HEK293 (cell line): ENCODE measurements at regions not wholly inside any gene's neighbourhood (a gene's known extent, or its start where the extent isn't known, plus 50 kb on each side); places are given as distances from the start of the nearest gene placed in this dataset.

Experiments used
- CTCF ChIA-PET: fragments of 350-600 bp; formaldehyde crosslinking; extraction: SDS; loops from one replicate; lab custom pipeline; 2021; ENCODE audit warnings: antibody characterized with exemption; lab: Yijun Ruan, JAX
- POLR2A ChIA-PET: fragments of 300-600 bp; formaldehyde crosslinking; extraction: SDS; loops from one replicate; lab custom pipeline; 2020; ENCODE audit warnings: antibody characterized with exemption, inconsistent platforms; lab: Yijun Ruan, JAX
- H3K27ac ChIP-seq: fragments of 200-500 bp; sonication (Bioruptor generic); 2 replicates; pipeline ENCODE4 v1.5.1; 2014; ENCODE audit warnings: low read depth, low read length, control low read depth, inconsistent platforms; ENCODE audit errors: extremely low read depth
- H3K36me3 ChIP-seq, 2 experiments: fragments of 200-500 bp in 1 of 2; sonication (Bioruptor generic) in 1 of 2; 1 replicate in 1 of 2; 2 replicates in 1 of 2; pipeline ENCODE4 v1.5.1; 2014 to 2017; ENCODE audit warnings: inconsistent platforms in 2 of 2, low read length in 2 of 2; ENCODE audit not compliant: control insufficient read depth in 2 of 2, insufficient read depth in 1 of 2
- H3K4me1 ChIP-seq: fragments of 200-500 bp; sonication (Bioruptor generic); 2 replicates; pipeline ENCODE4 v1.5.1; 2014; ENCODE audit warnings: mild to moderate bottlenecking, low read length, inconsistent platforms; ENCODE audit not compliant: control insufficient read depth, insufficient read depth
- H3K4me3 ChIP-seq: 2 replicates; pipeline ENCODE4 v1.5.1; 2011; ENCODE audit warnings: low read depth, mild to moderate bottlenecking, control low read depth, low read length, moderate library complexity
- H3K9me3 ChIP-seq: fragments of 200-500 bp; sonication (Bioruptor generic); 2 replicates; pipeline ENCODE4 v1.5.1; 2014; ENCODE audit warnings: low read depth, low read length, inconsistent platforms; ENCODE audit not compliant: control insufficient read depth, insufficient read depth
- MYNN ChIP-seq: fragments of 450-650 bp; formaldehyde crosslinking; IDR thresholded peaks from 2 replicates; pipeline ENCODE4 v1.5.1; 2016; ENCODE audit warnings: missing biosample characterization, missing genetic modification characterization, borderline replicate concordance
- OVOL3 ChIP-seq: fragments of 450-650 bp; formaldehyde crosslinking; IDR thresholded peaks from 2 replicates; pipeline ENCODE4 v1.5.1; 2016; ENCODE audit warnings: missing biosample characterization, missing genetic modification characterization
- PRDM1 ChIP-seq: fragments of 450-650 bp; formaldehyde crosslinking; IDR thresholded peaks from 2 replicates; pipeline ENCODE4; 2016; ENCODE audit warnings: missing biosample characterization, missing genetic modification characterization
- WT1 ChIP-seq: fragments of 450-650 bp; formaldehyde crosslinking; IDR thresholded peaks from 2 replicates; pipeline ENCODE4 v1.5.1; 2016; ENCODE audit warnings: missing biosample characterization, missing genetic modification characterization
- YY2 ChIP-seq: fragments of 450-650 bp; formaldehyde crosslinking; IDR thresholded peaks from 2 replicates; pipeline ENCODE4 v1.5.1; 2016; ENCODE audit warnings: missing biosample characterization, missing genetic modification characterization
- ZNF2 ChIP-seq: fragments of 450-650 bp; formaldehyde crosslinking; IDR thresholded peaks from 2 replicates; pipeline ENCODE4 v1.5.1; 2016; ENCODE audit warnings: missing biosample characterization, missing genetic modification characterization
- ZNF266 ChIP-seq: fragments of 450-650 bp; formaldehyde crosslinking; IDR thresholded peaks from 2 replicates; pipeline ENCODE4 v1.5.1; 2016; ENCODE audit warnings: missing biosample characterization, missing genetic modification characterization, low read depth
- ZSCAN23 ChIP-seq: fragments of 450-650 bp; formaldehyde crosslinking; IDR thresholded peaks from 2 replicates; pipeline ENCODE4 v1.5.1; 2016; ENCODE audit warnings: missing biosample characterization, missing genetic modification characterization
- ZSCAN30 ChIP-seq: fragments of 450-650 bp; IDR thresholded peaks from 2 replicates; pipeline ENCODE4 v1.5.1; 2018; ENCODE audit warnings: missing biosample characterization, mild to moderate bottlenecking, missing genetic modification characterization, moderate library complexity
- TF ChIP-seq, protein P1 (sequence below): fragments of 450-650 bp; formaldehyde crosslinking; IDR thresholded peaks from 2 replicates; pipeline ENCODE4 v1.5.1; 2017; ENCODE audit warnings: missing biosample characterization, missing genetic modification characterization
- TF ChIP-seq, protein P2 (sequence below): fragments of 450-650 bp; formaldehyde crosslinking; IDR thresholded peaks from 2 replicates; pipeline ENCODE4 v1.5.1; 2016; ENCODE audit warnings: missing biosample characterization, missing genetic modification characterization
- TF ChIP-seq, protein P3 (sequence below): fragments of 450-650 bp; formaldehyde crosslinking; IDR thresholded peaks from 2 replicates; pipeline ENCODE4 v1.5.1; 2016; ENCODE audit warnings: missing biosample characterization, missing genetic modification characterization
- TF ChIP-seq, protein P4 (sequence below): fragments of 450-650 bp; formaldehyde crosslinking; IDR thresholded peaks from 2 replicates; pipeline ENCODE4 v1.5.1; 2016; ENCODE audit warnings: missing biosample characterization, missing genetic modification characterization
- TF ChIP-seq, protein P5 (sequence below): fragments of 450-650 bp; formaldehyde crosslinking; IDR thresholded peaks from 2 replicates; pipeline ENCODE4 v1.5.1; 2016; ENCODE audit warnings: missing biosample characterization, missing genetic modification characterization

DNA sequence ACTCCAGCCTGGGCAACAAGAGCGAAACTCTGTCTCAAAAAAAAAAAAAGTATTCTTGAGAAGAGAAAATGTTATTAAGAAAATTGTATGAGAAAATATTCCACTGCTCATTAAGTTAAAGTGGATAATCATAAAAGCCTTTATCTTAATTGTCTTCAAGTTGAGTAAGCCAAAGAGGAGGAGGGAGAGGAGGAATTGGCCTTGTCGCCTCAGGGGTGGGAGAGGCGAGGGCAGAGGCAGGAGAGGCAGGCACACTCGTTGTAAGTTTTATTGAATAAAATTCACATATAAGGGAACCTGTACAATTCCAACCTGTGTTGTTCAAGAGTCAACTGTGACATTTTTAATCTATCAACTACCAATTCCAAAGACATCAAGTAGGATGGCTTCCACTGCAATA lies 820.3 kb downstream of the USP25 start:
- TF ChIP-seq, protein P1, sequence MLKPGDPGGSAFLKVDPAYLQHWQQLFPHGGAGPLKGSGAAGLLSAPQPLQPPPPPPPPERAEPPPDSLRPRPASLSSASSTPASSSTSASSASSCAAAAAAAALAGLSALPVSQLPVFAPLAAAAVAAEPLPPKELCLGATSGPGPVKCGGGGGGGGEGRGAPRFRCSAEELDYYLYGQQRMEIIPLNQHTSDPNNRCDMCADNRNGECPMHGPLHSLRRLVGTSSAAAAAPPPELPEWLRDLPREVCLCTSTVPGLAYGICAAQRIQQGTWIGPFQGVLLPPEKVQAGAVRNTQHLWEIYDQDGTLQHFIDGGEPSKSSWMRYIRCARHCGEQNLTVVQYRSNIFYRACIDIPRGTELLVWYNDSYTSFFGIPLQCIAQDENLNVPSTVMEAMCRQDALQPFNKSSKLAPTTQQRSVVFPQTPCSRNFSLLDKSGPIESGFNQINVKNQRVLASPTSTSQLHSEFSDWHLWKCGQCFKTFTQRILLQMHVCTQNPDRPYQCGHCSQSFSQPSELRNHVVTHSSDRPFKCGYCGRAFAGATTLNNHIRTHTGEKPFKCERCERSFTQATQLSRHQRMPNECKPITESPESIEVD (tag by site-specific recombination): 0 out of 2 replicates have a peak, but pooled peaks have one; percentile 26
- TF ChIP-seq, protein P2, sequence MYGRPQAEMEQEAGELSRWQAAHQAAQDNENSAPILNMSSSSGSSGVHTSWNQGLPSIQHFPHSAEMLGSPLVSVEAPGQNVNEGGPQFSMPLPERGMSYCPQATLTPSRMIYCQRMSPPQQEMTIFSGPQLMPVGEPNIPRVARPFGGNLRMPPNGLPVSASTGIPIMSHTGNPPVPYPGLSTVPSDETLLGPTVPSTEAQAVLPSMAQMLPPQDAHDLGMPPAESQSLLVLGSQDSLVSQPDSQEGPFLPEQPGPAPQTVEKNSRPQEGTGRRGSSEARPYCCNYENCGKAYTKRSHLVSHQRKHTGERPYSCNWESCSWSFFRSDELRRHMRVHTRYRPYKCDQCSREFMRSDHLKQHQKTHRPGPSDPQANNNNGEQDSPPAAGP: no peak
- TF ChIP-seq ZNF266 (tag by site-specific recombination): no peak
- peak; percentile 62 for TF ChIP-seq WT1 (tag by site-specific recombination)
- Histone ChIP-seq H3K9me3 (no peaks in the 10 kb centered on the region), H3K27ac (no peak overlapping the region), H3K4me3 (no peak overlapping the region), H3K36me3 (no peaks in the 10 kb centered on the region), H3K4me1 (peaks cover 13% of the 10 kb centered on the region)
- CTCF ChIA-PET: no interaction called here
- POLR2A ChIA-PET: no interaction called here

DNA sequence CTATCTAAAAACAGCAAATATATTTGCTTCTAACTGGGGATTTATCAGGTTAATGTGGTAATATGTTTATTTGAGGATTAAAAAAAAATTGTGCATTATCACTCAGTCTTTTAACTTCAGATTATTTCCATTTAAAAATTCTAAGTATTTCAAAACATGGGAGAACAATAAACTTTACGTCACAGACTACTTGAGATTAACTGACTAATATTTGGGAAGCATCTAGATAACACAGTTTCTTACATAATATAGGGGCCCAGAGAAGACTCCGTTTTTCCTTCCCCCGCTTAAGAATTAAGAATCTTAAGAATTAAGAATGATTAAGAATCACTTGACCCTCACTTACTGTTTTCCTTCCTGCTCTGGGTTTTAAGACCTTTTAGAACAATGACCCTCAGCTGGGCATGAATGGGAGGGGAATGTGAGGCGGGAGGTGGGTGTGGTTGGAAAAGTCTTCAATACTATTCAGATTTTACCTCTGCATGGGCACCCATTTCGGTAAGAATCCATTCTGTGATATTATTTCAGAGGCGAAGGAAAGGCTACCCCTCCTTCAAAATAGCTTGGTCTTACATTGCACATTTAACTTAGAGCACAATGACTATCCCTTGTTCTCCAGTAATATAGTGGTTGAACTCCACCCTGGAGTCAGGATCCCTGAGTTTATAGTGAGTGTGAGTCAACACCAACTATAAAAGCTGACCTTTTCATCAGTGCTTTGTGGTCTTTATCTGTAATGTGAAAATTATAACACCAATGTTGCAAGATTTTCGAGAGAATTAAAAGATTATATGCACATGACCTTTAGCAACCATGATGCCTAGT lies 821.3 kb downstream of the USP25 start:
- H3K36me3 ChIP-seq: no peaks in the 10 kb centered on the region
- CTCF ChIA-PET: no interaction called here
- TF ChIP-seq, protein P3, sequence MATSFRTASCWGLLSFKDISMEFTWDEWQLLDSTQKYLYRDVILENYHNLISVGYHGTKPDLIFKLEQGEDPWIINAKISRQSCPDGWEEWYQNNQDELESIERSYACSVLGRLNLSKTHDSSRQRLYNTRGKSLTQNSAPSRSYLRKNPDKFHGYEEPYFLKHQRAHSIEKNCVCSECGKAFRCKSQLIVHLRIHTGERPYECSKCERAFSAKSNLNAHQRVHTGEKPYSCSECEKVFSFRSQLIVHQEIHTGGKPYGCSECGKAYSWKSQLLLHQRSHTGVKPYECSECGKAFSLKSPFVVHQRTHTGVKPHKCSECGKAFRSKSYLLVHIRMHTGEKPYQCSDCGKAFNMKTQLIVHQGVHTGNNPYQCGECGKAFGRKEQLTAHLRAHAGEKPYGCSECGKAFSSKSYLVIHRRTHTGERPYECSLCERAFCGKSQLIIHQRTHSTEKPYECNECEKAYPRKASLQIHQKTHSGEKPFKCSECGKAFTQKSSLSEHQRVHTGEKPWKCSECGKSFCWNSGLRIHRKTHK (tag by site-specific recombination): no peak
- TF ChIP-seq, protein P4, sequence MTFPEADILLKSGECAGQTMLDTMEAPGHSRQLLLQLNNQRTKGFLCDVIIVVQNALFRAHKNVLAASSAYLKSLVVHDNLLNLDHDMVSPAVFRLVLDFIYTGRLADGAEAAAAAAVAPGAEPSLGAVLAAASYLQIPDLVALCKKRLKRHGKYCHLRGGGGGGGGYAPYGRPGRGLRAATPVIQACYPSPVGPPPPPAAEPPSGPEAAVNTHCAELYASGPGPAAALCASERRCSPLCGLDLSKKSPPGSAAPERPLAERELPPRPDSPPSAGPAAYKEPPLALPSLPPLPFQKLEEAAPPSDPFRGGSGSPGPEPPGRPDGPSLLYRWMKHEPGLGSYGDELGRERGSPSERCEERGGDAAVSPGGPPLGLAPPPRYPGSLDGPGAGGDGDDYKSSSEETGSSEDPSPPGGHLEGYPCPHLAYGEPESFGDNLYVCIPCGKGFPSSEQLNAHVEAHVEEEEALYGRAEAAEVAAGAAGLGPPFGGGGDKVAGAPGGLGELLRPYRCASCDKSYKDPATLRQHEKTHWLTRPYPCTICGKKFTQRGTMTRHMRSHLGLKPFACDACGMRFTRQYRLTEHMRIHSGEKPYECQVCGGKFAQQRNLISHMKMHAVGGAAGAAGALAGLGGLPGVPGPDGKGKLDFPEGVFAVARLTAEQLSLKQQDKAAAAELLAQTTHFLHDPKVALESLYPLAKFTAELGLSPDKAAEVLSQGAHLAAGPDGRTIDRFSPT (tag by site-specific recombination): 0 out of 2 replicates have a peak, but pooled peaks have one; percentile 20
- TF ChIP-seq, all 188 proteins: peak for 1
- no peak overlapping the region for H3K27ac ChIP-seq
- H3K9me3 ChIP-seq: no peaks in the 10 kb centered on the region
- H3K4me3 ChIP-seq: no peak overlapping the region
- H3K4me1 ChIP-seq: peaks cover 13% of the 10 kb centered on the region
- POLR2A ChIA-PET: no interaction called here

DNA sequence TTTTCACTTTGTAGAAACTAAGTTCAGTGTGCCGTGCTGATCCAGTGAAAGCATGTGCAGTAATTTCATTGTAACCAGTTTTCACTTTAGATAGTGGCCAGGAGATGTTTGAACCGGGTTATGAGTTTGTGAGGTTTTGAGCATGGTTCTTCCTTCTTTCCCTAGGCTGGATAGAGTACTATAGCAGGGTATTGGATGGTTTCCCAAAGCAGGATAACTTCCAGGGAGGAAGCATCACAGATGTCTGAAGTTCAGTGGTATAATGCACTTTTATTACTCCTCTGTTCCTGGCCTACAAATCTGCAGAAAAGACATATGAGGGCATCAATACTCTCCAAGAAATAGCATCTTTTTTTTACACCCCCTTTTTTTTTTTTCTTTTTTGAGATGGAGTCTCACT lies 823.1 kb downstream of the USP25 start:
- ChIA-PET POLR2A (no interaction called here), CTCF (interaction anchor here (0.7 kb wide), 2 partner anchors 17 to 717 kb away, joined by 4 to 5 read pairs; no protein-coding TSS in a partner anchor)
- TF ChIP-seq PRDM1 (tag by site-specific recombination) (peak; percentile 34; the same call in 1 of the 2 replicates), ZSCAN23 (tag by site-specific recombination) (no peak), ZSCAN30 (tag by site-specific recombination) (no peak), ZNF2 (tag by site-specific recombination) (no peak), OVOL3 (tag by site-specific recombination) (no peak), YY2 (tag by site-specific recombination) (no peak), MYNN (tag by site-specific recombination) (no peak)
- TF ChIP-seq, protein P5, sequence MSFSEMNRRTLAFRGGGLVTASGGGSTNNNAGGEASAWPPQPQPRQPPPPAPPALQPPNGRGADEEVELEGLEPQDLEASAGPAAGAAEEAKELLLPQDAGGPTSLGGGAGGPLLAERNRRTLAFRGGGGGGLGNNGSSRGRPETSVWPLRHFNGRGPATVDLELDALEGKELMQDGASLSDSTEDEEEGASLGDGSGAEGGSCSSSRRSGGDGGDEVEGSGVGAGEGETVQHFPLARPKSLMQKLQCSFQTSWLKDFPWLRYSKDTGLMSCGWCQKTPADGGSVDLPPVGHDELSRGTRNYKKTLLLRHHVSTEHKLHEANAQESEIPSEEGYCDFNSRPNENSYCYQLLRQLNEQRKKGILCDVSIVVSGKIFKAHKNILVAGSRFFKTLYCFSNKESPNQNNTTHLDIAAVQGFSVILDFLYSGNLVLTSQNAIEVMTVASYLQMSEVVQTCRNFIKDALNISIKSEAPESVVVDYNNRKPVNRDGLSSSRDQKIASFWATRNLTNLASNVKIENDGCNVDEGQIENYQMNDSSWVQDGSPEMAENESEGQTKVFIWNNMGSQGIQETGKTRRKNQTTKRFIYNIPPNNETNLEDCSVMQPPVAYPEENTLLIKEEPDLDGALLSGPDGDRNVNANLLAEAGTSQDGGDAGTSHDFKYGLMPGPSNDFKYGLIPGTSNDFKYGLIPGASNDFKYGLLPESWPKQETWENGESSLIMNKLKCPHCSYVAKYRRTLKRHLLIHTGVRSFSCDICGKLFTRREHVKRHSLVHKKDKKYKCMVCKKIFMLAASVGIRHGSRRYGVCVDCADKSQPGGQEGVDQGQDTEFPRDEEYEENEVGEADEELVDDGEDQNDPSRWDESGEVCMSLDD (tag by site-specific recombination): no peak
- H3K27ac ChIP-seq: no peak overlapping the region
- H3K4me1 ChIP-seq: peaks cover 13% of the 10 kb centered on the region
- H3K9me3 ChIP-seq: no peaks in the 10 kb centered on the region
- no peak overlapping the region for H3K4me3 ChIP-seq
- no peaks in the 10 kb centered on the region for H3K36me3 ChIP-seq
